GM03348 (cell line): ENCODE measurements at regions not wholly inside any gene's neighbourhood (a gene's known extent, or its start where the extent isn't known, plus 50 kb on each side); places are given as distances from the start of the nearest gene placed in this dataset.
"Not testable (repeated sequence)": the region's sequence is repeated elsewhere in the genome, so short reads cannot be mapped to it uniquely, and the experiment has no call there.

Experiments used
- DNase-seq: peaks from one replicate; pipeline ENCODE4 v3.0.0; 2012; ENCODE audit warnings: low spot score

DNA sequence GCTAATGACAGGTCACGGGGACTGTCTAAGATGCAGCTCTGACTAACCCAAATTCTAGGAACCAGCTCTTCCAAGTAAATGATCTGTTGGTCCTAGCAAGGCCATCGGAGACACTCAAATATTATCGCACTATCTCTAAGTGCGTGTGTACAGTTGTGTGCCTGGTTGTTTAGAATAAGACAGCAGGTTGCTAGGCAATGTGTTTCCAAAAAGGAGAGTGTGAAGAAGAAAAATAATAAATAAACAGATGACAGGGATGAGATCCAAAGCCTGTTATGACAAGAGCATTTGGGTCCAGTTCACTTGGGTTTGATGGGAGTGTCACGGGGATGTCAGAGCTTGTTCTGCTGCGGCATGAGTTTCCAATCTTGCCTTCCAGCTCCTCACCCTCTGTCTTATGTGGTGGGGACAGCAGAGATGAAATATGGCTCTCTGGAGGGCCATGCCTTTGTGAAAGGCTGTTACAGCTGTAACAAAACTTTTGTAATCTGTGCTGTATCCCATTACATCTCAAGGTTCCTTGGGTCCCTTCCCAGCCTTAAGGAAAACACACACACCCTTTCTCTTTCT is 127.5 kb upstream of the TNP1 start:
- DNase-seq: no peak

- no peak for DNase-seq
These were observed 125.8 kb upstream of the TNP1 start for GRCh38 chr2:216985658-216986141.

DNA sequence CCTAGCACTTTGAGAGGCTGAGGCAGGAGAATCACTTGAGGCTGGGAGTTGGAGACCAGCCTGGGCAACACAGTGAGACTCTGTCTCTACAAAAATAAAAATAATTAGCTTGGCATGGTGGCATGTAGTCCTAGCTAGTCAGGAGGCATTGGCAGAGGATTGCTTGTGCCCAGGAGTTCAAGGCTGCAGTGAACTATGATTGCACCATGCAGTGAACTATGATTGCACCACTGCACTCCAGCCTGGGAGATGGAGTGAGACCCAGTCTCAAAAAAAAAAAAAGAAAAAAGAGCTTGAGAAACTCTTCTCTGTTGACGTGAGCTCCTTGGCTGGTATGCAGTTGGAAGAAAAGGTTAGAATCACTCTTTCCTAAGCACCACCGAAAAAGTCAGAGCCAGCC is 125.1 kb upstream of the TNP1 start:
- DNase-seq: no peak

GRCh38 chr2:216981951-216982350 is 122.1 kb upstream of the TNP1 start:
- DNase-seq: not testable (repeated sequence)

DNA sequence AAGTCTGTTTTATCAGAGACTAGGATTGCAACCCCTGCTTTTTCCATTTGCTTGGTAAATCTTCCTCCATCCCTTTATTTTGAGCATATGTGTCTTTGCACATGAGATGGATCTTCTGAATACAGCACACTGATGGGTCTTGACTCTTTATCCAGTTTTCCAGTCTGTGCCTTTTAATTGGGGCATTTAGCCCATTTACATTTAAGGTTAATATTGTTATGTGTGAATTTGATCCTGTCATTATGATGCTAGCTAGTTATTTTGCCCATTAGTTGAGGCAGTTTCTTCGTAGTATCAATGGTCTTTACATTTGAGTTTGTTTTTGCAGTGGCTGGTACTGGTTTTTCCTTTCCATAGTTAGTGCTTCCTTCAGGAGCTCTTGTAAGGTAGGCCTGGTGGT is 120.6 kb upstream of the TNP1 start:
- not testable (repeated sequence) for DNase-seq

GRCh38 chr2:216974321-216975302 is 114.7 kb upstream of the TNP1 start:
- DNase-seq: no peak

- DNase-seq: no peak
These were observed 111.7 kb upstream of the TNP1 start for GRCh38 chr2:216971593-216971992.

DNA sequence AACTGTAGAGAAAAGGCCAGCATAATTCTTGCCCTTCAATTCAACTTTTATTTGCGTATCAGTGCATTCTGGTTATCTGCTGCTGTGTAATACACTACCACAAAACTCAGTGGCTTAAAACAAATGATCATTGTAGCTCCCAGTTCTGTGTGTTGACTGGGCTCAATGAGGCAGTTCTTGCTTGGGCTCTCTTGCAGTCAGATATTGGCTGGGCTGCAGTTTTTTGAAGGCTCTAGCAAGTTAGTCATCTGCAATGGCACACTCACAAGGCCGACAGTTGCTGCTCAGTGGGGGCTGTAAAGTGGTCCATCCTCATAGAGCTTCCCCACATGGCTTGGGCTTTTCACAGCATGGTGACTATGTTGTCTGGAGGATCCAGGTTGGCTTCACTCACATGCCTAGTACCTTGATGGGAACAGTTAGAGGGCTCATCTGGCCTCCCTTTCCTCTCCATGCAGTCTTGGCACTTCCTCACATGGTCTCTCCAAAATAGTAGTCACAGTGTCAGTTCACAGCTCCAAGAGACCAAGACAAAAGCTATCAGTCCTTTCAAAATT is 110.6 kb upstream of the TNP1 start:
- DNase-seq: no peak

DNA sequence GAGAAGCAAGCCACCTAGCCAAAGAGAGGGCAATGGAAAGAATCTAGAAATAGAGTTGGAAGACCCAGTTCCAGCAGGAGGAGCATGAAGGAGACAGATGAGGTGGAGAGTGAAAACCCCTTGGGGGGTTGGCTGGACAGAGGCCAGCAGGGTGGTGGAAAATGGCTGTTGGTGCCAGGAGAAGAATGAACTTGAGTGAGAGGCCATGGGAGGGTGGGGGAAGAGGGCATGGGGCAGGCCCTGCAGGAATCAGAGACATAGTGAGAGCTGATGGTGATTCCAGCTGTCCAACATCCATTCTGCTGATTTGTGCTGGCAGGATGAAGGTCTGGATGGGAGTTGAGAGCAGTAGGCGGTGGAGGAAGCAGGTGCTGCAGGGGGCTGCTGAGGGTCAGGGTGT is 108.0 kb upstream of the TNP1 start:
- DNase-seq: no peak

- no peak for DNase-seq
These were observed 100.9 kb upstream of the TNP1 start for GRCh38 chr2:216960671-216961268.

DNA sequence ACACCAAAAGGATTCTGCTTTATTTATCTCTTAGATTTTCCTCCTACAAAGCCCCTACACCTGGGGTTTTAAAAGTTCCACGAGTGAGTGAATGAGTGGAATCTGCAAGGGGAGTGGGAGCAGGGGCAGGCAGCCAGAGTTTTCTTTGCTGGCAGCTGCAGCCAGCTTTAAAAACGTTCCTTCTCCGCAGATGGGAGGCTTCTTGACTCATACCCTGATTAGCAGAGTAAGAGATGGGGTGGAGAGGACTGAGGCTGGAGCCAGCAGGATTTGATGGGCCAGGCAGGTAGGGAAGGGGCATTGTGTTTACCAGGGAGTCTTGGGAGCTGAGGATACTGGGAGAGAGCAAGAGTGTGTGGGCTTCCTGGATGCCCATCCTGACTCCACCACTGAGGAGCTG is 99.6 kb upstream of the TNP1 start:
- DNase-seq: no peak

DNA sequence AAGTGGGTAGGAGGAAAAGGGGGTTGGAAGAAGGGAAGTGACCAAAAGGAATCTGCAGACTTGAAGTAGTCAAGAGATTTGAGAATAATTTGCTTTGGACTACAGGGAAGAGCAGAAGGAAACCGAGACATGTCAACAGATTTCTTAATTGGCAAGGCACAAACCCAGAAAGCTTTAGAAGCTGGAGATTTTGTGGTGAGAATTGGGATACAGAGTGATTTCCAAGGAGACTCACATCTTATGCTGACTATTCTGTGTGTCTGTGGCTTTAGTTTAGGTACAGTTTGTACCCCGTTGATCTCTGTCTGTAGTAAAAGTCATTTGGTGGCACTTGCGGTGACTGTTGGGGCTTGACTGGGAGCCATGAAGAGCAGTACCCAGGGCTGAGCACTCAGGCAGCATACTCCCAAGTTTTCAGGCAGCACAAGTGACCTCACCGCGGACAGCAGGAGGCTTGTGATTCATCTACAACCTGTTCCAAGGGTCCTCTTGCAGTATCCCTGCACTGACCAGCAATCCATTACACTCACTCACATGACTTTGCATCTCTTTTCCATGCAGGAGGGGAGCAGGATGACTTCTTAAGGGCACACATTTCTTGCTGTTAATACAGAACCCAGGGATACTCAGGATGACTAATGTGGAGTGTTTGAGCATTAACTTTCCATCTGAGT is 97.1 kb upstream of the TNP1 start:
- no peak for DNase-seq

DNA sequence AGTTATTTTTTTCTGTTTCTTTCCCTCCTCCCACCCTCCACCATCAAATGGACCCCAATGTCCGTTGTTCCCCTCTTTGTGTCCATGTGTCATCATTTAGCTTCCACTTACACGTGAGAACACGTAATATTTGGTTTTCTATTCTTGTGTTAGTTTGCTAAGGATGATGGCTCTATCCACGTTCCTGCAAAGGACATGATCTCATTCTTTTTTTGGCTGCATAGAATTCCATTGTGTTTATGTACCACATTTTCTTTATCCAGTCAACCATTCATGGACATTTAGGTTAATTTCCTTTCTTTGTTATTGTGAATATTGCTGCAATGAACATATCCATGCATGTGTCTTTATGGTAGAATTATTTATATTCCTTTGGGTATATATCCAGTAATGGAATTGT is 91.3 kb upstream of the TNP1 start:
- no peak for DNase-seq

- no peak for DNase-seq
These were observed 90.7 kb upstream of the TNP1 start for GRCh38 chr2:216950547-216950946.

- no peak for DNase-seq
These were observed 90.0 kb upstream of the TNP1 start for GRCh38 chr2:216949700-216950413.

- DNase-seq: no peak
These were observed 87.2 kb upstream of the TNP1 start for GRCh38 chr2:216947055-216947454.

- DNase-seq: no peak
These were observed 84.9 kb upstream of the TNP1 start for GRCh38 chr2:216944733-216945132.

DNA sequence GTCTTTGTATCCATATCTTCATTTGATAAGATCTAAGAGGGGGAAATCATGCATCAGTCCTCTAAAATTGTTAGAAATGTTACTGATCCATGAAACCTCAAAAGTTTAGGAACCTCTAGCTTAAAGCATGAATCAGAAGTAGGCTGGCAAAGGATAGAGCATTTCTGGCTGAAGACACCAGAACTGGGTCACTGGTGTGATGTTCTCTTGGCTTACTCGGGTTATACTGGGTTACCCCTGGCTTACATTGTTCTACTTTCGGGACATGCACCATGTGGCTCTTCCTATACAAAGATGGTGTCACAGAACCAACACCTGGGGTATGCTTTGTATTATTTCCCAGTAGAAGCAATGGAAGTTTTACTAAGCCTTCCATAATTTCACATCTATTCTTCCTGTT is 83.2 kb upstream of the TNP1 start:
- DNase-seq: no peak

DNA sequence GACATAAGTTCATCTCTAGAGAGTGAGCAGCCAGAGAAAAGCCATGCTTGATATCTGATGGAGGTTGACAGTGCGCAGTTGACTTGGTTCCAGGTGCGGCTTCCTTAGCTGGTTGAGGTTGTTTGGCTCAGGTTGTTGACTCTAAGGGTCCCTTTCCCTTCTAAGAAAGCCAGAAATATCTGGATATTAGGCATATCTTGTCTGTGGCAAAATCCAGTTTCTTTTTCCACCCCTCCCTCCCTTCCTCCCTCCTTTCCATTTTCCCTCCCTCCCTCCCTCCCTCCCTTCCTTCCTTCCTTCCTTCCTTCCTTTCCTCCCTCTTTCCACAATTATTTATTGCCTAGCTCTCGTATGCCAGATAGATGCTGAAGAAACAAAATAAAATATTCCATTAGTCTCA is 82.6 kb upstream of the TNP1 start:
- DNase-seq: no peak

DNA sequence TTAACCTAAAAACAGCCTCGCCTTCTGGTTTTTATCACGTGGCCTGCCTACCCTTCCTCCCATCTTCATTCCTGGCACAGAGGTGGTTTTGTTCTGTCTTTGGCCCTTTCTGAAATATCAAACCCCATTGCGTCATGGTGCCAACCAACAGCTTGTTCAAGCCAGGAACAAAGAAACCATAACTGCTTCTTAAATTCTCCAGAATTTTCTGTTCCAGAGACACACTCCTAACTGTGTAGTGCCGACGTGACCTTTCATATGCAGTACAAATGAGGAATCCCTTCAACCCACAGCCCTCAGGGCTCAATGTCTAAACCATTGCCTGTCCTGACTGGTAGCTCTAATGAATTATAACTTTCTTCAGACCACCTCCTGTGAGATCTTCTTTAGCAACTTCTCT is 82.2 kb upstream of the TNP1 start:
- DNase-seq: no peak

DNA sequence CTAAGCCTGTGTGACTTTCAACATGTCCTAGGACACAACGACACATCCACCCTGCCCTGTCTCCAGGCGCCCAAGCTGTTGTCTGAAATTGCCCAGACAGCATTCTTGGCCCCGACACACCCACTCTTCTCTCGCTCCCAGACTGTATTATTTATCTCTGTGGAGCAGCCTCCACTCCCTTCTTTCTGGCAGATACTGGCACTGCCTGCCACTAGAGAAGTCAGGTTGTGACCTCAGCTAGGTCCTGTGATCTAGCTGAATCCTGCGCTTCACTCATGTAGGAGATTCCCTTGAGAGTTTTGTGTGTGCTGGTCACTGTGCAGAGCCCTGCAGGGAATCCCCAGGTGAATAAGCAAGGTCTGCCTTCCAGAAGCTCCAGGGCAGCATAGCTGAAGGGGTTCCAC is 77.1 kb upstream of the TNP1 start:
- peak; percentile 42 for DNase-seq

GRCh38 chr2:216934623-216935022 is 74.8 kb upstream of the TNP1 start:
- no peak for DNase-seq
